ENCODE measurements at regions not wholly inside any gene's neighbourhood (a gene's known extent, or its start where the extent isn't known, plus 50 kb on each side); places are given as distances from the start of the nearest gene placed in this dataset.

DNA sequence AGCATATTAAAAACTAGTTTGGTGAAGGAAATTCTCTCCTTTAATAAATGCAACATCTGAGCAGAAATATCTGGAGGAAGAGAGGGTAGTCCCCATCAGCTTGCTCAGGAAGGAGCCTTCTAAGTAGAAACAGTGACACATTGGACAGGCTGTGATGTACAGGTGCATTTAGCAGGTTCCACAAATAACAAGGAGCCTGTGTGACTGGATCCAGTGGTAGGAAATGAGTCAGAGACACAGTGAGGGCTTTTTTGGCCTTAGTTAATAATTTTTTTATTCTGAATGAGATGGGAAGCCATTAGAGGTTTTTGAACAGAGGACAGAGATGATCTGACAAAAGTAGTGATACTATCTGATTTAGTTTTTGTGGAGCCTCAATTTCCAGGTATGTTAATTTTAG is 738.9 kb upstream of the PTBP2 start:
- no peaks in the 10 kb centered on the region for H3K36me3 ChIP-seq (replicated peaks in 1 of 2; ENCODE audit: control insufficient read depth in 1 of 2, insufficient read depth in 2 of 2, low read length in 2 of 2)
- no peak overlapping the region for H3K4me3 Mint-ChIP-seq

DNA sequence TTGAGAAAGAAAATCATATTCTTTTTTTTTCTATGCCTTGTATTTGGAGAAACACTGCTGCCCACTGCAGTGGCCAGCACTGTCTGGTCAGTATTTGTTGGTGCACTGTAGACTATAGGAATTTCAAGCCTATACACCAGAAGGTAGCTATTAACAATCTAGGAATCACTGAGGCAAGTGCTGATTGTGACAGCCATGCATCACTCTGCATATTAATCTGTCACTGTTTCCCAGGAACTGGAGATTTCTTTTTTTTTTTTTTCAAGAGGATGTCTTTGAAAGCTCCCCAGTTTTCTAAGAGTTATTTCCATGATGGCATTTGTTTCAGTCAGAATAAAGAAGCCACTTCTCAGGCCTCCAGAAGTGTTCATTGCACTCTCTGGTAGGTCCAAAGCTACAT is 737.8 kb upstream of the PTBP2 start:
- Histone ChIP-seq H4K20me1 (ENCODE audit: insufficient read depth, low read length) (no peaks in the 10 kb centered on the region), H3K79me2 (ENCODE audit: insufficient read depth, low read length) (no peaks in the 10 kb centered on the region), H2AFZ (ENCODE audit: insufficient read depth, low read depth, low read length, poor library complexity, severe bottlenecking) (no peak overlapping the region), H3K4me2 (replicated peaks; ENCODE audit: extremely low read depth, low read length, poor library complexity, severe bottlenecking) (no peak overlapping the region), H3K9me3 (replicated peaks in 1 of 2; ENCODE audit: control insufficient read depth in 1 of 2, insufficient read depth in 1 of 2, low read length in 2 of 2) (no peaks in the 10 kb centered on the region), H3K4me1 (ENCODE audit: control insufficient read depth in 1 of 2, insufficient read depth in 2 of 2, low read length in 2 of 2) (no peaks in the 10 kb centered on the region), H3K36me3 (replicated peaks in 1 of 2; ENCODE audit: control insufficient read depth in 1 of 2, insufficient read depth in 2 of 2, low read length in 2 of 2) (no peaks in the 10 kb centered on the region), H3K27me3 (ENCODE audit: control insufficient read depth in 2 of 2, insufficient read depth in 2 of 2, low read length in 2 of 2) (no peaks in the 10 kb centered on the region), H3K9ac (ENCODE audit: insufficient read depth, low read length, poor library complexity, severe bottlenecking) (no peak overlapping the region), H3K27ac (ENCODE audit: low read depth in 1 of 2, low read length in 2 of 2) (no peak overlapping the region), H3K4me3 (replicated peaks in 1 of 3; ENCODE audit: low read depth in 2 of 3, low read length in 3 of 3) (no peak overlapping the region)
- Mint-ChIP-seq H3K9me3 (peaks cover 0 to 3% (median 2%) of the 10 kb centered on the region in 7 donors), H3K4me1 (no peaks in the 10 kb centered on the region), H3K27ac (no peak overlapping the region), H3K36me3 (no peaks in the 10 kb centered on the region), H3K4me3 (no peak overlapping the region), H3K27me3 (ENCODE audit: low read depth in 3 of 3) (no peaks in the 10 kb centered on the region)
- intact Hi-C loops (cut with micrococcal nuclease): no loop called here
- no peak for DNase-seq
- TF ChIP-seq CTCF (IDR thresholded peaks at IDR 0.05): no peak

More for the DNA sequence above, 738.9 kb upstream of the PTBP2 start:
- intact Hi-C loops (cut with micrococcal nuclease): no loop called here
- Histone ChIP-seq H3K9ac (ENCODE audit: insufficient read depth, low read length, poor library complexity, severe bottlenecking) (no peak overlapping the region), H2AFZ (ENCODE audit: insufficient read depth, low read depth, low read length, poor library complexity, severe bottlenecking) (no peak overlapping the region), H3K27me3 (ENCODE audit: control insufficient read depth in 2 of 2, insufficient read depth in 2 of 2, low read length in 2 of 2) (no peaks in the 10 kb centered on the region), H3K79me2 (ENCODE audit: insufficient read depth, low read length) (no peaks in the 10 kb centered on the region), H4K20me1 (ENCODE audit: insufficient read depth, low read length) (no peaks in the 10 kb centered on the region), H3K4me2 (replicated peaks; ENCODE audit: extremely low read depth, low read length, poor library complexity, severe bottlenecking) (no peak overlapping the region), H3K9me3 (replicated peaks in 1 of 2; ENCODE audit: control insufficient read depth in 1 of 2, insufficient read depth in 1 of 2, low read length in 2 of 2) (no peaks in the 10 kb centered on the region), H3K27ac (ENCODE audit: low read depth in 1 of 2, low read length in 2 of 2) (no peak overlapping the region), H3K4me1 (ENCODE audit: control insufficient read depth in 1 of 2, insufficient read depth in 2 of 2, low read length in 2 of 2) (no peaks in the 10 kb centered on the region), H3K4me3 (replicated peaks in 1 of 3; ENCODE audit: low read depth in 2 of 3, low read length in 3 of 3) (no peak overlapping the region)
- no peaks in the 10 kb centered on the region for H3K4me1 Mint-ChIP-seq
- no peak for TF ChIP-seq CTCF (IDR thresholded peaks at IDR 0.05)
- peaks cover 0 to 3% (median 0%) of the 10 kb centered on the region in 7 donors for H3K9me3 Mint-ChIP-seq
- peaks cover 0 to 1% (median 0%) of the 10 kb centered on the region in 3 donors for H3K27me3 Mint-ChIP-seq (ENCODE audit: low read depth in 3 of 3)
- H3K36me3 Mint-ChIP-seq: no peaks in the 10 kb centered on the region
- DNase-seq: no peak
- no peak overlapping the region for H3K27ac Mint-ChIP-seq

Measured in CD14-positive monocyte (primary cell).